ENCODE measurements at regions not wholly inside any gene's neighbourhood (a gene's known extent, or its start where the extent isn't known, plus 50 kb on each side); places are given as distances from the start of the nearest gene placed in this dataset.

DNA sequence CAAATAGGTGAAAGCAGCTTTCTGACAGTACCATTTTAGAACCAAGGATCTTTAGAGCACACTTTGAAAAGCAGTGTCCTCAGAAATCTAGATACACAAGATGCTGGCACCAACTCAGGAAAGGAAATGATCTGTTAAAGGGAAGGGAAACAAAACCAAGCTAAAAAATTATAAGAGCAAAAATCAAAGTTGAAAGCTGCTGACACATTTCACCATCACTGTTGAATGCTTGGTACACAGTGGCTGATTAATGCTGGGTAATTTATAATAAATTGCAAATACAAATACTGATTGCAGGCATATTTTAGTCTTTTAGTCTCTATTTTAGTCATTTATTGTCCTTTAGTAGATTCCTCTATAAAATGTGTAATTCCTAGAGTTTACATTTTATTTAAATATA, 1540.1 kb upstream of the PCDH10 start:
- TF ChIP-seq, protein P1, sequence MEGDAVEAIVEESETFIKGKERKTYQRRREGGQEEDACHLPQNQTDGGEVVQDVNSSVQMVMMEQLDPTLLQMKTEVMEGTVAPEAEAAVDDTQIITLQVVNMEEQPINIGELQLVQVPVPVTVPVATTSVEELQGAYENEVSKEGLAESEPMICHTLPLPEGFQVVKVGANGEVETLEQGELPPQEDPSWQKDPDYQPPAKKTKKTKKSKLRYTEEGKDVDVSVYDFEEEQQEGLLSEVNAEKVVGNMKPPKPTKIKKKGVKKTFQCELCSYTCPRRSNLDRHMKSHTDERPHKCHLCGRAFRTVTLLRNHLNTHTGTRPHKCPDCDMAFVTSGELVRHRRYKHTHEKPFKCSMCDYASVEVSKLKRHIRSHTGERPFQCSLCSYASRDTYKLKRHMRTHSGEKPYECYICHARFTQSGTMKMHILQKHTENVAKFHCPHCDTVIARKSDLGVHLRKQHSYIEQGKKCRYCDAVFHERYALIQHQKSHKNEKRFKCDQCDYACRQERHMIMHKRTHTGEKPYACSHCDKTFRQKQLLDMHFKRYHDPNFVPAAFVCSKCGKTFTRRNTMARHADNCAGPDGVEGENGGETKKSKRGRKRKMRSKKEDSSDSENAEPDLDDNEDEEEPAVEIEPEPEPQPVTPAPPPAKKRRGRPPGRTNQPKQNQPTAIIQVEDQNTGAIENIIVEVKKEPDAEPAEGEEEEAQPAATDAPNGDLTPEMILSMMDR (IDR thresholded peaks at IDR 0.05; ENCODE audit: poor library complexity, severe bottlenecking) = no peak
- TF ChIP-seq POLR2AphosphoS5 (IDR thresholded peaks at IDR 0.05) = no peak
- no peak for TF ChIP-seq EZH2 (IDR thresholded peaks at IDR 0.05; ENCODE audit: borderline replicate concordance, insufficient read depth, low read length, poor library complexity, severe bottlenecking)
- TF ChIP-seq SMC3 (conservative IDR thresholded peaks at IDR 0.05; ENCODE audit: poor library complexity) = no peak
- TF ChIP-seq, protein P2, sequence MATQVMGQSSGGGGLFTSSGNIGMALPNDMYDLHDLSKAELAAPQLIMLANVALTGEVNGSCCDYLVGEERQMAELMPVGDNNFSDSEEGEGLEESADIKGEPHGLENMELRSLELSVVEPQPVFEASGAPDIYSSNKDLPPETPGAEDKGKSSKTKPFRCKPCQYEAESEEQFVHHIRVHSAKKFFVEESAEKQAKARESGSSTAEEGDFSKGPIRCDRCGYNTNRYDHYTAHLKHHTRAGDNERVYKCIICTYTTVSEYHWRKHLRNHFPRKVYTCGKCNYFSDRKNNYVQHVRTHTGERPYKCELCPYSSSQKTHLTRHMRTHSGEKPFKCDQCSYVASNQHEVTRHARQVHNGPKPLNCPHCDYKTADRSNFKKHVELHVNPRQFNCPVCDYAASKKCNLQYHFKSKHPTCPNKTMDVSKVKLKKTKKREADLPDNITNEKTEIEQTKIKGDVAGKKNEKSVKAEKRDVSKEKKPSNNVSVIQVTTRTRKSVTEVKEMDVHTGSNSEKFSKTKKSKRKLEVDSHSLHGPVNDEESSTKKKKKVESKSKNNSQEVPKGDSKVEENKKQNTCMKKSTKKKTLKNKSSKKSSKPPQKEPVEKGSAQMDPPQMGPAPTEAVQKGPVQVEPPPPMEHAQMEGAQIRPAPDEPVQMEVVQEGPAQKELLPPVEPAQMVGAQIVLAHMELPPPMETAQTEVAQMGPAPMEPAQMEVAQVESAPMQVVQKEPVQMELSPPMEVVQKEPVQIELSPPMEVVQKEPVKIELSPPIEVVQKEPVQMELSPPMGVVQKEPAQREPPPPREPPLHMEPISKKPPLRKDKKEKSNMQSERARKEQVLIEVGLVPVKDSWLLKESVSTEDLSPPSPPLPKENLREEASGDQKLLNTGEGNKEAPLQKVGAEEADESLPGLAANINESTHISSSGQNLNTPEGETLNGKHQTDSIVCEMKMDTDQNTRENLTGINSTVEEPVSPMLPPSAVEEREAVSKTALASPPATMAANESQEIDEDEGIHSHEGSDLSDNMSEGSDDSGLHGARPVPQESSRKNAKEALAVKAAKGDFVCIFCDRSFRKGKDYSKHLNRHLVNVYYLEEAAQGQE (IDR thresholded peaks at IDR 0.05; ENCODE audit: borderline replicate concordance) = no peak
- no peak for TF ChIP-seq TAF1 (IDR thresholded peaks at IDR 0.05; ENCODE audit: low read depth)
- no peak for TF ChIP-seq RAD21 (conservative IDR thresholded peaks at IDR 0.05)
- TF ChIP-seq EP300 (conservative IDR thresholded peaks at IDR 0.05; ENCODE audit: poor library complexity, severe bottlenecking) = no peak

Measured in neural cell (in vitro differentiated cells).